HG03064 (cell line): ENCODE measurements at regions not wholly inside any gene's neighbourhood (a gene's known extent, or its start where the extent isn't known, plus 50 kb on each side); places are given as distances from the start of the nearest gene placed in this dataset.

ENCODE experiments used
- ATAC-seq: cut with Tn5 transposase; IDR thresholded peaks from one replicate; pipeline ENCODE4 v1.9.1; 2021; ENCODE audit warnings: low read depth; ENCODE audit not compliant: unreplicated experiment

- no peak for ATAC-seq
These were observed 181.1 kb upstream of the SPEF2 start for GRCh38 chr5:35436400-35437057.

DNA sequence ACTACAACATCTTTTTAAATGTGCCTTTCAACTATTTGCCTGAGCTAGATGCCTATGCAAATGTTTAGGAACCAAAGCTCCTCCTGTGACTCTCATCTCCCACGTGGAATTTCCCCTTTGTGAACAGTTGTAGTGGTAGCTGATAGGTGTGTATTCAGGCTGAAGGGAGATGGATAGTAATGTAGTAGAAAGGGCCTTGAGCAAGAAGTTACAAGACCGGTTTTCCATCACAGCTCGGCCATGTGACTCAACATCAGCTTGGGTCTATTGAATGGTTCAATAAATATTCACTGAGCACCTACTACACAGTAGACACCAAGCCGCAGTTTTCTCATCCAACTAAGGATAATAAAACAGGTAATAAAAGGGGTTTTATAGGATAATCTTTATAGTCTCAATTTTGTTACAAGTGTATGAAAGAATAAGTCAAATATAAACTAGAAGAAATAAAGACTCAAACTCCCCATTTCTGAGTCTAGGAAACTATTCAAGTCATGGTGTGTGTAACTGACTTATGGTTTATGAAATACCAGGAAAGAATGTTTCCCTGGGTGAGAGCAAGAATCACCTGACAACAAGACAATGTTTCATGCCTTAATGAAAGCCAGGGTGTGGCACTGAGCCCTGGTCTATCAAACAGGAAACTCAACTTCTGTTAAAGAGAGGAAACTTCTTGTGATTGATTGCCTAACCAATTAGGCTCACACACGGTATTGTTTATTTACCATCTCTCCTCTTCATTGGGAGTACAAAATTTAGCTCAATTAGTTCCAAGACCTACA, 187.1 kb upstream of the SPEF2 start:
- ATAC-seq: no peak

- ATAC-seq: no peak
These were observed 189.9 kb upstream of the PRLR start for GRCh38 chr5:35420200-35420599.

GRCh38 chr5:35417040-35417439, 186.8 kb upstream of the PRLR start:
- ATAC-seq: no peak

GRCh38 chr5:35416217-35416988, 186.1 kb upstream of the PRLR start:
- ATAC-seq: no peak

- no peak for ATAC-seq
These were observed 185.0 kb upstream of the PRLR start for GRCh38 chr5:35415309-35415708.

DNA sequence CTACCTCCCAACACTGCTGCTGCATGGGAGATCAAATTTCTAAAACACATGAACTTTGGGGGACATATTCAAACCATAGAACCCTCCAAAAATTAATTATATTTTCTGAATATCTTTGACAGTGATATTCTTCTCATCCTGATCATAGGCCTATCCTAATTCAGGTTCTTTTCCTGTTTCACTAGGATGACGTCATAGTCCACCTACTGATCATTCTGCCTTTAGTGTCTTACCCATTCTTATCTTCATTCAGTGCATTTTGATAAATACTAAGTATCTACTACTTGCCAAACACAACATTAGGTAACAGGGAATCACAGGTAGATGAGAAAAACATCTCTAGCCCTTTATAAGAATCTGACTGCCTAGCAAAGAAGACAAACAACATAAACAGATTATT, 179.1 kb upstream of the PRLR start:
- no peak for ATAC-seq

- ATAC-seq: no peak
These were observed 177.9 kb upstream of the PRLR start for GRCh38 chr5:35408146-35408545.

DNA sequence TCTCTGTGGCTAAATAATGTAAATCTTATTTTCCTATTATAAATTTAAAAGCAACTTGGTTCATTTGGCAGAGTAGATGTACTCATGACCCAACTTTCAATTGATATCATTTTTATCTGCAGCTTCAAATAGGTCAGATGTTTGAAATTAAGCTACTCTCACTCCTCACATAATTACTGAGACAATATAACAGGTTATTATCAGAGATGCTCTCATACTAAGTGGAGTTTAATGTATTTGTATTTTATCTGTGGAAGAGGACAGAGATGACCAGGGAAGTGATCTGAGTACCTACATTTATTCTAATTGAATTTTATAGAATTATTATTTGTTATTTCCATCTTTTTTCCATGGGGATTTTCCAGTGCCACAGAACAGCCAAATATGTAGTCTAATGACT, 177.4 kb upstream of the PRLR start:
- ATAC-seq: no peak

DNA sequence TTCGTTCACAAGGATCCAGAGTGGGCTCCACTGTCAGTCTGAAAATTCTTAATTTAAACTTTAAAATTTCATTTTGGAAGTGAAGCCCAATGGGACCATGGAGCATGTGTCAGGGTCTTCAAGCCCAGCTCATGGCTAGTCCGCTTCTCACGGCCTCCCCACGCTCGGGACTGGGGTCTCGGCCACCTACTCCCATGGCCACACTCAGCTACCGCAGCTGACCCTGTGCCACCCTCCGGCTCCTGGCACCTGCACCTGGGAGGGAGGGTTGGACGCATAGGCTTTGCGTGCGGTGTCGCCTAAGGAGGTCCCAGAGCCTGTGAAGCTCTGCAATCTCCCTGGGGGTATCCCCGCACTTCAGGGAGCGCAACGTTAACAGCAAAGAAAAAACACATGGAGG, 175.7 kb upstream of the PRLR start:
- ATAC-seq: no peak

DNA sequence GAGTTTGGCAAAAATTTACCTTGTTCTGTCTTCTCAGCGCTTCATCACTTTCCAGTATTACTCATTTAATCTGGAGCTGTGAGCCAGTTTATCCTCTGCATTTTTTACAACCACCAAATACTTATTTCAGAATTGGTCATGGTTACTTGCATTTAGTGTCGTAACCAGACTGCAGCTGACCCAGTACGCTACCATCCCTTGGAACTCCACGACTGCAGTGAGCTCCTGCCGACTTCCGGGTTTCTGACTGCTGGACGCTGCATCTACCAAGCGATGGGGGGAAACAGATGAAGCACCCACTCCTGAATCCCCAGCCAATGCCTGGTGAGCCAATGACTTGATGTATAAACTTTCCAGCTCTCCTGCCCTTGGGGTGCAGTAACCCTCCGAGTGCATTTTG, 174.4 kb upstream of the PRLR start:
- no peak for ATAC-seq

DNA sequence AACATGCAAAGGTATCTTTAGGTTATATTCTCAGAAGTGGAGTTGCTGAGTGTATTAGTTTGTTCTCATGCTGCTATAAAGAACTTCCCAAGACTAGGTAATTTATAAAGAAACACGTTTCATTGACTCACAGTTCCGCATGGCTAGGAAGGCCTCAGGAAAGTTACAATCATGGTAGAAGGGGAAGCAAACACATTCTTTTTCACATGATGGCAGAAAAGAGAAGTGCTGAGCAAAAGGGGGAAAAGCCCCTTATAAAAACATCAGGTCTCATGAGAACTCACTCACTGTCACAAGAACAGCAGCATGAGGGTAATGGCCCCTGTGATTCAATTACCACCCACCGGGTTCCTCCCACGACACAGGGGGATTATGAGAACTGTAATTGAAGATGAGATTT, 163.6 kb upstream of the PRLR start:
- ATAC-seq: no peak

DNA sequence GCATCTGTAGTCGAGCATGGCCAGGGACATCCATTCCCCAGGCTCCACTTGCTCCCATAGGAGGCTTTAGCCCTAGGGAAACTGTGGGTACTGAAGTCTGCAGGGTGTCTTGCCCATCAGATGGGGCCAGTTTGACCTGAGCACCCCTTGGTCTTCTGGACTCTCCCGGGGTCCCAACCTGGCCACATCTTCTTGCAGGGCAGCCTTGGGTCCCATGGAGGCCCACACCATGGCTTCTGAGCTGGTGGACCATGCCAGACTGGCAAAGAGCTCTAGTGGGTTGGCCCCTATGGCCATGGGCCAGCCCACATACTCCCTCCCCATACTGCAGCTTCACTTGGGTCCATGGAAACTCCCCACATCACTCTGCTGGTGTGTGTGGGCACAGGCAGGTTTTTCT, 154.4 kb upstream of the PRLR start:
- no peak for ATAC-seq

DNA sequence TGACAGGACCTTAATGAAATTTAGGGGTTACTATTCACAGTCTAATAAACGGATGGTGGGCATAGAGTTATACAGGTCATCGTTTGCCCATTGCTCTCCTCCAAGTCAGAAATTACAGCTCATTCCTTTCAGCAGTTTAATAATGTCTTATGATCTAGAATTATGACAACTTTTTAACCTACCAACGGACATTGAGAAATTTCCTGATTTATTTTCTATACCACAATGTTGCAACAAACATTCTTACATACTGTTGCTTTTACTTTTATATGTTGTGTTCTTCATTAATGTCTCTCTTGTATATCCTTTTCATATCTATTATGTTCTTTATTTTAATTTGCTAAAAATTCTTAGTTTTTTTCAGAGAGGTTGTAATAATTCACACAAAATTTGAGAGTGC, 152.8 kb upstream of the PRLR start:
- ATAC-seq: no peak

DNA sequence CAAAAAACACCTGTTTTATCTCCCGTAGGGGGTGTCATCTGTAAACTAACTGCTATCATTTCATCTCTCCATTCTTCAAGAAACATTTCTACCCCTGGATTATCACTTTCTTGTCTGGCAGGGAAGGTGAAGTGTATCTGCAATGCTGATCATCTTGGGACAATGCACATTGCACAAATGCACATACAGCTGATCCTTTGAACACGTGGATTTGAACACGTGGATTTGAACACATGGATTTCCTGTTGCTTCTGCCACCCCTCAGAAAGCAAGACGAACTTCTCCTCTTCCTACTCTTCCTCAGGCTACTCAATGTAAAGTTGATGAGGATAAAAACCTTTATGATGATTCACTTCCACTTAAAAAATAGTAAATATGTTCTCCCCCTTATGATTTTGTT, 147.4 kb upstream of the PRLR start:
- ATAC-seq: no peak

DNA sequence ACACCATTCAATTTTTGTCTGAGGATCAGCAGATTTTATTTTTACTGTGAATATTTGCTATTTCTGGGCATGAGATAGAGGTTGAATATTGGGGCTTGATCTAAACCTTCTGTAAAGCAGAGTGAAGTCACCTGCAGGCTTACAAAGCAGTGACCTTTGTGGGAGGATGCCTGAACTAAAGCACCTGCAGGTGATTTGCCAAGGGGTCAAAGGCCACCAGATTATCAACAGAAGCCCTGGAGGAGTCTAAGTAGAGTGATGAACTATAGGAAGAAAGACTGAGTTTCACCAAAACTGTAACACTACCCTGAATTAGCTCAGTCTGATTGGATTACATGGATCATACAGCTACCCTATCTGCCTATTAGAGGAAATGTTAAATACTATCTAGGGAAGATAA, 144.3 kb upstream of the PRLR start:
- ATAC-seq: no peak

DNA sequence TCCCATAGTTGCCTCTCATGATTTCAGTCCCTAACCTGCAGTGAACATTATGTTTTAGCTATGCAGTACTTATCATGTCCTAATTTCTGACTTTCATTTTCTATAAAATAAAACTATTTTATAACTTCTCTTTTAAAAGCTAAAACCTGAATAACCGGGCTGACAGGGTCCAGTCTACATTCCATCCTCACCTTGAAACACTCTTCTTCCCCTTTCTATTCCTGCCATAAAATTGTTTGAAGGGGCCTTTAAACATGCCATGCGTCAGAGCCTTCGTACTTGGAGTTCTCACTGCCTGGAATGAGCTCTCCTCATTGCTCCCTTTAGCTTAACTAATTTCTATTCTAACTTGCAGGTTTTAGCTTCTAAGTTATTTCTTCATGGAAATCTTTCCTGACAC, 143.0 kb upstream of the PRLR start:
- ATAC-seq: no peak

- no peak for ATAC-seq
These were observed 142.2 kb upstream of the PRLR start for GRCh38 chr5:35372482-35372881.

GRCh38 chr5:35371951-35372426, 141.7 kb upstream of the PRLR start:
- ATAC-seq: no peak

DNA sequence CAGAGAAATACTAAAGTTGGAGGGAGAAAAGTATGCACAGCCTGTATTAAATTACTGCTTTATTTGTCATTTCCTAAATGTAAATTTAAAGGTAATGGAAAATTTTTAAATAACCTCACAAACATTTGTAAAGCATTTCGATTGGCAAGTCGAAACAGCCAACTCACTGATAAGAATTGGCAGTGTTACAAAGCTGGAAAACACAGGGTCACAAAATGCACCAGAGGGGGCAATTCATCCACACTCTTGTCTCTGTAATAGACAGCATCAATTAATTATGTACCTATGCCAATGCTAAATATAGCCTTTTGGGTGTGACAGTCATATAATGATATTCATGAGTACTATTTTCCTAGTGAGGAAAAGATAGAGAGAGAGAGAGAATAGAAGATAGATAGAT, 140.6 kb upstream of the PRLR start:
- no peak for ATAC-seq

GRCh38 chr5:35369965-35370790, 139.9 kb upstream of the PRLR start:
- no peak for ATAC-seq
